DOHH2 (cell line): ENCODE measurements at regions not wholly inside any gene's neighbourhood (a gene's known extent, or its start where the extent isn't known, plus 50 kb on each side); places are given as distances from the start of the nearest gene placed in this dataset.

Source experiments
- EZH2phosphoT487 ChIP-seq: fragments of 200-600 bp; sonication (generic); IDR thresholded peaks from 2 replicates; pipeline ENCODE4 v1.6.1; 2017; ENCODE audit warnings: borderline replicate concordance, mild to moderate bottlenecking, antibody characterized with exemption, low read length, moderate library complexity, mixed read lengths
- TF ChIP-seq, protein P1 (sequence below): fragments of 200-600 bp; sonication (generic); IDR thresholded peaks from one replicate; pipeline ENCODE4 v1.5.1; 2014; ENCODE audit warnings: antibody characterized with exemption, mild to moderate bottlenecking, low read depth, low read length; ENCODE audit not compliant: poor library complexity, severe bottlenecking

DNA sequence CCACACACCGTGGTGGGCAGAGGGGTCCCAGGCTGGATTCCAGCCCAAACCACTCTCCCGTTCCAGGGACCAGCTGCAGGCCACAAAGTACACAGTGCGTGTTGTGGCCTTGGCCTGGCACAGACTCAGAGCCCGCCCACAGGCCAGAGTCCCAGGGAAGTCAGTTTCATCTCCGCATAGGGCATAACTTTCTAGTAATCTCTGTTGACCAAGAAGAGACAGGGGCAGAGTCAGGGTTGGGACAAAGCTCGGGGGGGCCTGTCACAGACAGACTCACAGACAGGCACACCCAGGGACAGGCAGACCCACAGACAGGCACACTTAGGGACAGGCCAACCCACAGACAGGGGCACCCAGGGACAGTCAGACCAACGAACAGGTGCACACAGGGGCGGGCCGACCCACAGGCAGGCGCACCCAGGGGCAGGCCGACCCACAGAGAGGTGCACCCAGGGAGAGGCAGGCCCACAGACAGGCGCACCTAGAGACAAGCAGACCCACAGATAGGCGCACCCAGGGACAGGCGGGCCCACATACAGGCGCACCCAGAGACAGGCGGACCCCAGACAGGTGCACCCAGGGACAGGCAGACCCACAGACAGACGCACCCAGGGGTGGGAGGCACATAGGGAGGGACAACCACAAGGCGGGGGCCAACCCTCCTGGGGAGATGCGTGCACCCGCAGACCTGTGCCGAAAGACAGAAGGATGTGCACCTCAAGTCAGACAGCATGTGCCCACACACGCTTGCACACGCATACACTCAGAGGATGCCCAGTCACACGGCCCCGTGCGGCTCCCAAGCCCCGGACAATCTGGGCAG, 323.3 kb upstream of the RTL1 start:
- TF ChIP-seq, protein P1, sequence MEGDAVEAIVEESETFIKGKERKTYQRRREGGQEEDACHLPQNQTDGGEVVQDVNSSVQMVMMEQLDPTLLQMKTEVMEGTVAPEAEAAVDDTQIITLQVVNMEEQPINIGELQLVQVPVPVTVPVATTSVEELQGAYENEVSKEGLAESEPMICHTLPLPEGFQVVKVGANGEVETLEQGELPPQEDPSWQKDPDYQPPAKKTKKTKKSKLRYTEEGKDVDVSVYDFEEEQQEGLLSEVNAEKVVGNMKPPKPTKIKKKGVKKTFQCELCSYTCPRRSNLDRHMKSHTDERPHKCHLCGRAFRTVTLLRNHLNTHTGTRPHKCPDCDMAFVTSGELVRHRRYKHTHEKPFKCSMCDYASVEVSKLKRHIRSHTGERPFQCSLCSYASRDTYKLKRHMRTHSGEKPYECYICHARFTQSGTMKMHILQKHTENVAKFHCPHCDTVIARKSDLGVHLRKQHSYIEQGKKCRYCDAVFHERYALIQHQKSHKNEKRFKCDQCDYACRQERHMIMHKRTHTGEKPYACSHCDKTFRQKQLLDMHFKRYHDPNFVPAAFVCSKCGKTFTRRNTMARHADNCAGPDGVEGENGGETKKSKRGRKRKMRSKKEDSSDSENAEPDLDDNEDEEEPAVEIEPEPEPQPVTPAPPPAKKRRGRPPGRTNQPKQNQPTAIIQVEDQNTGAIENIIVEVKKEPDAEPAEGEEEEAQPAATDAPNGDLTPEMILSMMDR, result no peak
- TF ChIP-seq EZH2phosphoT487, result no peak
